Gastrocnemius medialis (tissue), 4 donors: ENCODE measurements at regions not wholly inside any gene's neighbourhood (a gene's known extent, or its start where the extent isn't known, plus 50 kb on each side); places are given as distances from the start of the nearest gene placed in this dataset.

Source experiments
- CTCF ChIP-seq, 5 experiments: fragments of 450-650 bp in 3 of 5; fragments of 200-600 bp in 2 of 5; sonication (generic) in 2 of 5; IDR thresholded peaks in 4 of 5; conservative IDR thresholded peaks in 1 of 5; 1 replicate in 4 of 5; 2 replicates in 1 of 5; pipeline ENCODE4 v1.5.1; 2016 to 2019; ENCODE audit warnings: antibody characterized with exemption in 5 of 5, mild to moderate bottlenecking in 3 of 5, moderate library complexity in 3 of 5
- POLR2A ChIP-seq, 2 donors: fragments of 450-650 bp; IDR thresholded peaks; one replicate each; pipeline ENCODE4 v1.6.1; 2017; ENCODE audit warnings: antibody characterized with exemption in 2 of 2, mild to moderate bottlenecking in 2 of 2, moderate library complexity in 2 of 2

GRCh38 chr13:73960474-73960873 lies 173.7 kb downstream of the KLF12 start:
- TF ChIP-seq CTCF (IDR thresholded peaks at IDR 0.05 in 4 of 5, conservative IDR thresholded peaks at IDR 0.05 in 1 of 5) (no peak), POLR2A (IDR thresholded peaks at IDR 0.05) (no peak)
